Activated T-cell treated with anti-CD3 and anti-CD28 coated beads, Interleukin-2, amount 50 U/mL, for 4 hours (primary cell): ENCODE measurements at regions not wholly inside any gene's neighbourhood (a gene's known extent, or its start where the extent isn't known, plus 50 kb on each side); places are given as distances from the start of the nearest gene placed in this dataset.

ENCODE experiments used
- ATAC-seq, 2 donors: fragments of 200-7000 bp; cut with Tn5 transposase; one replicate each; pipeline ENCODE4 v1.10.0; 2021
- DNase-seq: peaks from one replicate; pipeline ENCODE4 v3.0.0-alpha.2; 2020
- H3K27me3 Mint-ChIP-seq: one replicate; pipeline ENCODE4 v1.8.0; 2021; ENCODE audit warnings: low read depth, mixed read lengths
- H3K36me3 Mint-ChIP-seq: one replicate; pipeline ENCODE4 v1.8.0; 2022; ENCODE audit warnings: mixed read lengths; ENCODE audit not compliant: insufficient read depth
- H3K4me1 Mint-ChIP-seq: one replicate; pipeline ENCODE4 v1.8.0; 2021; ENCODE audit warnings: low read depth, mixed read lengths
- H3K4me3 Mint-ChIP-seq: one replicate; pipeline ENCODE4 v1.8.0; 2021; ENCODE audit warnings: mild to moderate bottlenecking, moderate library complexity, mixed read lengths
- H3K9me3 Mint-ChIP-seq: one replicate; pipeline ENCODE4 v1.8.0; 2021; ENCODE audit warnings: mixed read lengths

DNA sequence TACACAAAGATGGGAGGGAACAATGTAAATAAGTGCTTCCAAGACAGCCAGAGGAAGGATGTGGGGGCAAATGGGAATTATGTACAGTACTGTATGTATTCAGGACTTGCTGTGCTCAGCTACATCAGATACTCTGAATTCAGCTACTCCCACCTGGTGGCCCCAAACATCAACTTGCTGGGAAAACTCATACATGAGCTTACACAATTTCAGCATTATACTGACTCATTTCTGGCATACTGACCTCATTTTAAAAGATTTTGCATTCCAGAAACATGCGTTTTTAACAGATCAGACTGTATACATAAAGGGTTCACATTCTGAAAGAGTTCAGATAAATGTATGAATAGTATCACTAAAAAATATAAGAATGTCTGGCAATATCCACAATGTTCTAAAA is 59.7 kb downstream of the GPX5 start:
- no peak overlapping the region for H3K4me3 Mint-ChIP-seq
- no peaks in the 10 kb centered on the region for H3K36me3 Mint-ChIP-seq
- peaks cover 67% of the 10 kb centered on the region for H3K27me3 Mint-ChIP-seq

GRCh38 chr6:28586324-28586723 is 60.6 kb downstream of the GPX5 start:
- no peaks in the 10 kb centered on the region for H3K36me3 Mint-ChIP-seq

More for the DNA sequence above, 59.7 kb downstream of the GPX5 start:
- Mint-ChIP-seq H3K4me1 (peaks cover 14% of the 10 kb centered on the region), H3K9me3 (peaks cover 8% of the 10 kb centered on the region)
- no peak for DNase-seq
- ATAC-seq: no peak

DNA sequence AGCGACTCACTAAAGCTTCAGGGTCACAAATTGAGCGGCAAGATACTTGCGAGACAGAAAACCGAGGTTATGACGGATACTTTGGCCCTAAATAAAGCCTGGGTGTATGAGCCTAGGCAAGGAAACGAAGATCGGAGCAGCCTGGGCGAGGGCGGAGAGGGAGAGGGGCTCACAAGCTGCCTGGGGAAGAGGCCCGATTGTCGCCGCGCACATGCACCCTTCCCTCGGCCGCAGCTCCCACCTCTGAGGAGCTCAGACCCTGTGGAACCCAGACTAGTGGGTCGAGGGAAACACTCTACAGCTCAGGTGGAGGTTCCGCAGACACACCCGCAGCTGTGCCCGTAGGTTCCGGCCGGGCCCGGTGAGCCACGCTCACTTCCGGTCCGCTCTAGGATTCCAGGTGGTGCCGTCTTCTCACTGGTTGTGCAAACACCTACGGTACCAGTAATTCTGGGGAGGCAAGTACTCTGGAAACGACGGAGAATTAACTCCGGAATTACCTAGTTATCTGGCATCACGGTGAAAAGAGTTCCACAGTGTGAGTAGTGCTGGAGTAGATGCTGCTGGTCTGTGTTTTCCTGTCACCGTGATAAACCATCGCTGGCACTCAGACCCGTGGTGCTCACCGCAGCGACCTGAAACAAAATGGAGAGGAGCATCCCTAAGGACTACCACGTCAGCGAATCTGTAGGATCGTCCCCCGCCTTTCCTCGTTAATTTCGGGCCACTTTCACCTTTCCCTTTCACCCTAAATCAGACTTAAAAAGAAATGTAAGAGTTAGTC is 61.5 kb downstream of the GPX5 start:
- peaks cover 8% of the 10 kb centered on the region for H3K9me3 Mint-ChIP-seq
- H3K36me3 Mint-ChIP-seq: no peaks in the 10 kb centered on the region
- H3K4me3 Mint-ChIP-seq: peak overlapping the region; percentile 79
- peaks cover 14% of the 10 kb centered on the region for H3K4me1 Mint-ChIP-seq
- DNase-seq (peak; percentile 53), ATAC-seq (peak; percentile 84 to 89)
- H3K27me3 Mint-ChIP-seq: peaks cover 78% of the 10 kb centered on the region

More at GRCh38 chr6:28586324-28586723, 60.6 kb downstream of the GPX5 start:
- Mint-ChIP-seq H3K4me1 (peaks cover 14% of the 10 kb centered on the region), H3K4me3 (peak overlapping the region; percentile 79), H3K9me3 (peaks cover 8% of the 10 kb centered on the region), H3K27me3 (peaks cover 74% of the 10 kb centered on the region)
- ATAC-seq (no peak), DNase-seq (no peak)

DNA sequence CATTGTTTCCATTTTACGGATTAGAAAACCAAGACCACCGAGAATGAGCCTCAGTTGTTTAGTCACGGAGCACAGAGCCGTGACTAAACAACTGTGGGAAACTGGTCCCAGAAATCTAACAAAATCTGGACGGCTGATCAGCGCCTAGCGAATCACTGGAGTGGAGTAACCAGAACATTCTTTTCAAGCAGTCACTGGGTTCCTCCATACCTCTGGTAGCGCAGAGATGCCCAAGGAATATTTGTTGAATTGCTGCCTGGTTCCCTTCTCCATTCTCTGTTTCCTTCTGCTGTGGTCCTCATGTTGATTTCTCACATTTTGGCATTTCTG is 62.0 kb downstream of the GPX5 start:
- Mint-ChIP-seq H3K36me3 (no peaks in the 10 kb centered on the region), H3K4me1 (peaks cover 14% of the 10 kb centered on the region), H3K27me3 (peaks cover 78% of the 10 kb centered on the region), H3K4me3 (peak overlapping the region; percentile 79), H3K9me3 (peaks cover 8% of the 10 kb centered on the region)
- ATAC-seq (no peak), DNase-seq (no peak)

DNA sequence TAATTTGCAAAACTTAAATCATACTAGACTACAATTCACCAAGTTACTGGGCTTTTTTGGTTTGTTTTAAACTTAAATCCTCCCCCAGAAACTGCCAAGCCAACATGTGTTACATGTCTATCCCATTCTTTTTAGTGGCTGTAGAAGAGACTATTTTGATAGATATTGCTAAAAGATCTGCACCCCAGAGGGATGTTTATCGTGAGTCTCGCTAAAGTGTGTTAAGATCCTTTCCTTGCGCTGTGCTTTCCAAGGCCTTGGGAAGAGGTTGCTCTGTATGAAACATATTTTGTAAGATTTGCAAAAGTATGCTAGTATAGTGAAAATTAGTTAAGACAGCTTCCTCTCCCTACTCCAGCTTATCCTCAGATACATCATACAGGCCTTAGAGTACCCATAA is 63.0 kb downstream of the GPX5 start:
- Mint-ChIP-seq H3K4me3 (no peak overlapping the region), H3K4me1 (peaks cover 14% of the 10 kb centered on the region), H3K27me3 (peaks cover 82% of the 10 kb centered on the region), H3K36me3 (no peaks in the 10 kb centered on the region), H3K9me3 (peaks cover 8% of the 10 kb centered on the region)
- DNase-seq: no peak
- no peak for ATAC-seq

GRCh38 chr6:28589234-28589956 is 63.7 kb downstream of the GPX5 start:
- ATAC-seq (peak; percentile 51 to 72), DNase-seq (no peak)
- Mint-ChIP-seq H3K9me3 (peaks cover 8% of the 10 kb centered on the region), H3K36me3 (no peaks in the 10 kb centered on the region), H3K4me3 (no peak overlapping the region), H3K4me1 (peaks cover 14% of the 10 kb centered on the region), H3K27me3 (peaks cover 84% of the 10 kb centered on the region)

DNA sequence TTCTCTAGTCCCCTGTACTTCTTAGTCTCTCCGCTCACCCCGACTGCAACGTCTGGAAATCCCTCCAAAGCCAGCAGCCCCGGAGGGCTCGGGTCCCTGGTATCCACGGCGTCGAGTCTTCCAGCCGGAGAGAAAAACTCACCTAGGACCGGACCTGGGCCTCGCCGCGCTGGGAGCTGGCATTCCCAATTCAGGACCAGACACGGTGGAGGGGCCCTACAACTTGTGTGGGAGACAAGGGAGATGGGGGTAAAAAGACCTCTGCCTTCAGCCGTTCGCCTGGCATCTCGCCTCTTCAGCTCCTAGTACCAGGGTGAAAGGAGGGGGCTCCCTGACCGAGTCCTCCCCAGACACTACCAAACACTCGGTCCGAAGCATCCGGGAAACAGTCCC is 64.3 kb downstream of the GPX5 start:
- peak overlapping the region; percentile 2 for H3K4me3 Mint-ChIP-seq
- DNase-seq: no peak
- H3K27me3 Mint-ChIP-seq: peaks cover 83% of the 10 kb centered on the region
- peaks cover 14% of the 10 kb centered on the region for H3K4me1 Mint-ChIP-seq
- H3K9me3 Mint-ChIP-seq: peaks cover 8% of the 10 kb centered on the region
- ATAC-seq: no peak
- H3K36me3 Mint-ChIP-seq: no peaks in the 10 kb centered on the region

DNA sequence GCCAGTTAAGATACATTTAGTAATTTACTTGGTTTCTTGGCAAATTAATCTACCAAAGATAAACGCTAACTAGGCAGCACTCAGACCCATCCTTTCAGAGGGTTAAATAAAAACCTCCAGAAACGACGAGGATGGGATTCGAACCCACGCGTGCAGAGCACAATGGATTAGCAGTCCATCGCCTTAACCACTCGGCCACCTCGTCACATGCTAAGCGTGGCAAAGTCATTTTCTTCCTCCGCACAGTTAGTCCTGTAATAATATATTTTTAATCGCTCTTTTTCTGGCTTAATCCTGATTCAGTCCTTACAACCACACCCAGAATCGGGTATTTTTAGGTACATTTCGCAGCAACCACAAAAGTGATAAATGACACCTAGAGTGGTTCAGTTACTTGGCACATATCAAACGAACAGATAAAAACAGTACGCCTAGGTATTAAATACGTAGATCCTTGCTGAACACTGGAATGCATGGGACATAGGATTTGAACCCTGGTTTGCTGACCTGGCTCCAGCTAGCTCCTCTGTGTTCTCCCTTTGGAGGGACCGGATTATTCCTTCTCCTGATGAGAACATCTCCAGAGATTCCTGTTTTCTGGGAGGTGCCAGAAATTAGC is 71.6 kb downstream of the GPX5 start:
- peaks cover 49% of the 10 kb centered on the region for H3K27me3 Mint-ChIP-seq
- no peak overlapping the region for H3K4me3 Mint-ChIP-seq
- DNase-seq (no peak), ATAC-seq (peak; percentile 37 to 52)
- no peaks in the 10 kb centered on the region for H3K4me1 Mint-ChIP-seq
- peaks cover 3% of the 10 kb centered on the region for H3K9me3 Mint-ChIP-seq
- H3K36me3 Mint-ChIP-seq: no peaks in the 10 kb centered on the region

DNA sequence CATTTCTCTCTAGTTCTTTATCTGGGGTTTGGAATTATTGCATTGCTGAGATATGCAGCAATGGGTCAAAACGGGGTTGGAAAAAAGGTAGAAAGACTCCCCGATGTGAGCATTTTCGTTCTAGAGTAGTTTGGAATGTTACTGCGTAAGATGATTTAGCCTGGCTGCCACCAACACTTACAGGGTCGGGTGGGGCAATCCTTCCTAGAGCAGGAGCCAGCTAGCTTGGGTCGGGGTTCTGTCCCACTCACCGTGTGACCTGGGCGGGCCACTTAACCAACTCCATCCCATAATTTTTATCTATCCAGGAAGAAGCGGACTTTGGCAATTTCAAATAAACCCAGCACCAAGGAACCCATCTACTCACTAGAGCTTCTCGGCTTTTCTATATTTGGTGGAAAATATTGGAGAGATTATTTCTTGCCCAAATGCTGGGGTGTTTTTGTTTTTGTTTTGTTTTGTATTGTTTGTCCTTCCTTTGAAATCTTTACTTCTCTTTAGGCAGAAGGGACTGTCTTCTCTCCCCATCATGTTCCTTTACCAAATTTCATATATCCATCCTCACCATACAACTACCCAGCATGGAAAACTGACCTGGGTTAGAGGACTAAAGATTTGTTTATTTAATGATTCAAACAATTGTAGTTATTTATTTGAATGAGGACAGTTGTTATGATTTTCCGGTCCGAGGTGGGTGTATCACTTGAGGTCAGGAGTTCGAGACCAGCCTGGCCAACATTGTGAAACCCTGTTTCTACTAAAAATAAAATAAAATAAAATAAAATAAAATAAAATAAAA is 72.4 kb downstream of the GPX5 start:
- no peak overlapping the region for H3K4me3 Mint-ChIP-seq
- ATAC-seq (no peak), DNase-seq (no peak)
- no peaks in the 10 kb centered on the region for H3K4me1 Mint-ChIP-seq
- H3K27me3 Mint-ChIP-seq: peaks cover 43% of the 10 kb centered on the region
- no peaks in the 10 kb centered on the region for H3K36me3 Mint-ChIP-seq
- peaks cover 3% of the 10 kb centered on the region for H3K9me3 Mint-ChIP-seq

DNA sequence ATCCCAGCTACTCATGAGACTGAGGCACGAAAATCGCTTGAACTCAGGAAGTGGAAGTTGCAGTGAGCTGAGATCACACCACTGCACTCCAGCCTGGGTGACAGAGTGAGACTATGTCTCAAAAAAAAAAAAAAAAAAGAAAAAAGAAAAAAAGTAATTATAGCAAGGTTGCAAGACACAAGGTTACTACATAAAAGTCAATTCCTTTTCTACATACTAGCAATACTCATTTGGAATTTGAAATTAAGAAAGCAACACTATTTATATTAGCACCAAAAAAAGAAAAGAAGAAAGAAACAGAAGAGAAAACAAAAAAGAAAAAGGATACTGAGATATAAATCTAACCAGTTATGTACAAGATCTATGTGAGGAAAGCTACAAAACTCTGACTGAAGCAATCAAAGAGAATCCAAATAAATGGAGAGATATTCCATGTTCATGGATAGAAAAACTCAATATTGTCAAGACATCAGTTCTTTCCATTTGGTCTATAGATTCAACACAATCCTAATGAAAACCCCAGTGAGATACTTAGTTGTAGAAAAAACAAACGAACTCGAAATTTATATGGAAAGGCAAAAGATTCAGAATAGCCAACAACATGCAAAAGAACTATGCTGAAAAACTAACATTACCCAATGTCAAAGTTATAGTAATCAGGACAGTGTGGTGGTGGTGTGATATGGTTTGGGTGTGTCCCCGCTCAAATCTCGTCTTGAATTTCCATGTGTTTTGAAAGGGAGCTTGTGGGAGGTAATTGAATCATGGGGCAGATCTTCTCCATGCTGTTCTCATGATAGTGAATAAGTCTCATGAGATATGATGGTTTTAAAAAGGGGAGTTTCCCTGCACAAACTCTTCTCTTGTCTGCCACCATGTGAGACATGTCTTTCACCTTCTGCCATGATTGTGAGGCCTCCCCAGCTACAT is 73.3 kb downstream of the GPX5 start:
- H3K4me1 Mint-ChIP-seq: no peaks in the 10 kb centered on the region
- peaks cover 47% of the 10 kb centered on the region for H3K27me3 Mint-ChIP-seq
- H3K4me3 Mint-ChIP-seq: no peak overlapping the region
- no peak for ATAC-seq
- H3K36me3 Mint-ChIP-seq: no peaks in the 10 kb centered on the region
- peaks cover 3% of the 10 kb centered on the region for H3K9me3 Mint-ChIP-seq
- no peak for DNase-seq

- no peaks in the 10 kb centered on the region for H3K36me3 Mint-ChIP-seq
- H3K4me1 Mint-ChIP-seq: no peaks in the 10 kb centered on the region
- DNase-seq: no peak
- no peak overlapping the region for H3K4me3 Mint-ChIP-seq
- peaks cover 46% of the 10 kb centered on the region for H3K27me3 Mint-ChIP-seq
- H3K9me3 Mint-ChIP-seq: peaks cover 3% of the 10 kb centered on the region
- no peak for ATAC-seq
Observed at GRCh38 chr6:28600245-28600644, 74.6 kb downstream of the GPX5 start.

GRCh38 chr6:28603891-28604290 is 78.2 kb downstream of the GPX5 start:
- H3K36me3 Mint-ChIP-seq: no peaks in the 10 kb centered on the region
- H3K27me3 Mint-ChIP-seq: peaks cover 56% of the 10 kb centered on the region
- no peak for ATAC-seq
- H3K4me1 Mint-ChIP-seq: peaks cover 9% of the 10 kb centered on the region
- H3K4me3 Mint-ChIP-seq: no peak overlapping the region
- DNase-seq: no peak
- peaks cover 3% of the 10 kb centered on the region for H3K9me3 Mint-ChIP-seq
